Suprapubic skin (tissue), 4 donors: ENCODE measurements at regions not wholly inside any gene's neighbourhood (a gene's known extent, or its start where the extent isn't known, plus 50 kb on each side); places are given as distances from the start of the nearest gene placed in this dataset.

ENCODE experiments used
- EP300 ChIP-seq: sonication (generic); formaldehyde crosslinking; IDR thresholded peaks from one replicate; pipeline ENCODE4 v1.6.1; 2017; ENCODE audit warnings: antibody characterized with exemption
- POLR2A ChIP-seq, 2 donors: fragments of 450-650 bp; IDR thresholded peaks; one replicate each; pipeline ENCODE4 v1.6.1; 2017; ENCODE audit warnings: antibody characterized with exemption in 2 of 2, mild to moderate bottlenecking in 2 of 2, moderate library complexity in 2 of 2
- POLR2AphosphoS5 ChIP-seq, 3 donors: sonication (generic); formaldehyde crosslinking; IDR thresholded peaks; one replicate each; pipeline ENCODE4 v1.6.1; 2017; ENCODE audit warnings: antibody characterized with exemption in 3 of 3
- TF ChIP-seq, protein P1 (sequence below), 2 donors: fragments of 200-600 bp in 1 of 2; fragments of 450-650 bp in 1 of 2; sonication (generic) in 1 of 2; IDR thresholded peaks; one replicate each; pipeline ENCODE4 v1.5.1; 2016 to 2019; ENCODE audit warnings: antibody characterized with exemption in 2 of 2, mild to moderate bottlenecking in 1 of 2, moderate library complexity in 1 of 2

DNA sequence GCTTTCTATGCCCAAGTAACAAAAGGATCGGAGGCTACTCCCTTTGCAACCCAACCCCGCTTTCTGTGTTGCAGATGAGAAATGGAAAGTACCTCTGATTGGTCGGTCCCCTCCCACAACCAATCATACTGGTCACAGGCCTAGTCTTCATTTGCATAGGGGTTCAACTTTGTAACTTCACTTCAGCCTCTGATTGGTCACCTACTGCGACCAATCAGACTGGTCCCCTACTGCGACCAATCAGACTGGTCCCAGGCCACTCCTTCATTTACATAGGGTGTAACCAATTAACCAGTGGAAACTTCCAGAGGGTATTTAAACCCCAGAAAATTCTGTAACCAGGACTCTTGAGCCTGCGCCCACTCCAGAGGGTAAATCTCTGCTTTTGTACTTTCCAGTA is 906.4 kb upstream of the TMEM132C start:
- TF ChIP-seq, protein P1, sequence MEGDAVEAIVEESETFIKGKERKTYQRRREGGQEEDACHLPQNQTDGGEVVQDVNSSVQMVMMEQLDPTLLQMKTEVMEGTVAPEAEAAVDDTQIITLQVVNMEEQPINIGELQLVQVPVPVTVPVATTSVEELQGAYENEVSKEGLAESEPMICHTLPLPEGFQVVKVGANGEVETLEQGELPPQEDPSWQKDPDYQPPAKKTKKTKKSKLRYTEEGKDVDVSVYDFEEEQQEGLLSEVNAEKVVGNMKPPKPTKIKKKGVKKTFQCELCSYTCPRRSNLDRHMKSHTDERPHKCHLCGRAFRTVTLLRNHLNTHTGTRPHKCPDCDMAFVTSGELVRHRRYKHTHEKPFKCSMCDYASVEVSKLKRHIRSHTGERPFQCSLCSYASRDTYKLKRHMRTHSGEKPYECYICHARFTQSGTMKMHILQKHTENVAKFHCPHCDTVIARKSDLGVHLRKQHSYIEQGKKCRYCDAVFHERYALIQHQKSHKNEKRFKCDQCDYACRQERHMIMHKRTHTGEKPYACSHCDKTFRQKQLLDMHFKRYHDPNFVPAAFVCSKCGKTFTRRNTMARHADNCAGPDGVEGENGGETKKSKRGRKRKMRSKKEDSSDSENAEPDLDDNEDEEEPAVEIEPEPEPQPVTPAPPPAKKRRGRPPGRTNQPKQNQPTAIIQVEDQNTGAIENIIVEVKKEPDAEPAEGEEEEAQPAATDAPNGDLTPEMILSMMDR (IDR thresholded peaks at IDR 0.05) = no peak
- no peak for TF ChIP-seq POLR2A (IDR thresholded peaks at IDR 0.05)
- TF ChIP-seq EP300 = no peak
- no peak for TF ChIP-seq POLR2AphosphoS5 (IDR thresholded peaks at IDR 0.05)
